K562 (cell line): ENCODE measurements at regions not wholly inside any gene's neighbourhood (a gene's known extent, or its start where the extent isn't known, plus 50 kb on each side); places are given as distances from the start of the nearest gene placed in this dataset.
A peak's percentile ranks its signal among the peaks of the same experiment; 100 is the strongest.

Experiments used
- ATAC-seq: fragments of 200-7000 bp; cut with Tn5 transposase; 3 replicates; pipeline ENCODE4 v1.9.1; 2020; ENCODE audit warnings: moderate library complexity
- BruUV-seq: library from RNA; stranded (reverse); fragments of 400-500 nt; replicated peaks from 2 replicates; lab custom pipeline; 2021; lab: Mats Ljungman, UMichigan
- CTCF ChIA-PET: fragments of 300-600 bp; formaldehyde crosslinking; extraction: SDS; loops from one replicate; lab custom pipeline; 2021; ENCODE audit warnings: low intra/inter-chr PET ratio; lab: Yijun Ruan, JAX
- POLR2A ChIA-PET: fragments of 300-600, 350-650 bp; sonication (Branson Sonifier 250); formaldehyde crosslinking; extraction: SDS; loops from one replicate; lab custom pipeline; 2021; ENCODE audit warnings: antibody characterized with exemption, inconsistent platforms; lab: Yijun Ruan, JAX
- DNase-seq, 4 experiments: peaks; one replicate each; pipeline versions ENCODE4 v3.0.0 to v3.0.0-alpha.2; 2011 to 2018; ENCODE audit warnings: low spot score in 3 of 4, mixed read lengths in 3 of 4; ENCODE audit errors: extremely low read depth in 1 of 4
- FAIRE-seq: peaks from 2 replicates; lab custom pipeline; 2011; peaks lifted over from hg19 to GRCh38; lab: Jason Lieb, UNC
- H2AFZ ChIP-seq: 2 replicates; pipeline ENCODE4 v1.6.0; 2011; ENCODE audit warnings: low read depth, low read length, control low read depth, inconsistent platforms
- H3K27ac ChIP-seq: fragments of 200-600 bp; 3 replicates; pipeline ENCODE4 v1.8.0; 2011; ENCODE audit warnings: low read depth, mild to moderate bottlenecking, control low read depth, inconsistent platforms, low read length, moderate library complexity, mixed read lengths; ENCODE audit errors: extremely low read depth
- H3K27me3 ChIP-seq, 2 experiments: fragments of 300-600 bp in 1 of 2; 2 replicates in 1 of 2; 3 replicates in 1 of 2; pipeline versions ENCODE4 v1.6.0 to v1.8.0; 2011; ENCODE audit warnings: inconsistent platforms in 2 of 2, low read length in 2 of 2, mild to moderate bottlenecking in 1 of 2, mixed read lengths in 1 of 2, moderate library complexity in 1 of 2; ENCODE audit not compliant: control insufficient read depth in 2 of 2, insufficient read depth in 2 of 2
- H3K36me3 ChIP-seq: fragments of 300-600 bp; 3 replicates; pipeline ENCODE4 v1.8.0; 2011; ENCODE audit warnings: mild to moderate bottlenecking, low read length, inconsistent platforms; ENCODE audit not compliant: control insufficient read depth, insufficient read depth
- H3K4me1 ChIP-seq, 2 experiments: fragments of 200-600 bp in 1 of 2; replicated peaks in 1 of 2; 2 replicates in 1 of 2; 3 replicates in 1 of 2; pipeline versions ENCODE4 v1.5.1 to v1.8.0; 2011; ENCODE audit warnings: inconsistent platforms in 2 of 2, low read length in 2 of 2, mild to moderate bottlenecking in 1 of 2, mixed read lengths in 1 of 2, moderate library complexity in 1 of 2; ENCODE audit not compliant: control insufficient read depth in 2 of 2, insufficient read depth in 2 of 2
- H3K4me2 ChIP-seq: 2 replicates; pipeline ENCODE4 v1.6.1; 2011; ENCODE audit warnings: low read length, control low read depth, inconsistent platforms, mixed read lengths; ENCODE audit not compliant: insufficient read depth
- H3K4me3 ChIP-seq: fragments of 200-600 bp; sonication (generic), shearing (Covaris generic); 2 replicates; pipeline ENCODE4 v1.5.1; 2016; ENCODE audit warnings: control low read depth, inconsistent platforms
- H3K79me2 ChIP-seq: fragments of 200-600 bp; 3 replicates; pipeline ENCODE4 v1.8.0; 2011; ENCODE audit warnings: low read length, inconsistent platforms; ENCODE audit not compliant: control insufficient read depth, insufficient read depth
- H3K9ac ChIP-seq, 2 experiments: 2 replicates each; pipeline versions ENCODE4 v1.6.0 to v1.6.1; 2011; ENCODE audit warnings: low read depth in 2 of 2, low read length in 2 of 2, control low read depth in 1 of 2, inconsistent platforms in 1 of 2, mild to moderate bottlenecking in 1 of 2, mixed read lengths in 1 of 2; ENCODE audit not compliant: insufficient read depth in 1 of 2
- H3K9me1 ChIP-seq: one replicate; pipeline ENCODE4 v1.6.0; 2011; ENCODE audit warnings: inconsistent platforms, mild to moderate bottlenecking, low read length, moderate library complexity; ENCODE audit not compliant: control insufficient read depth, insufficient read depth
- H3K9me3 ChIP-seq: replicated peaks from 2 replicates; pipeline ENCODE4 v1.5.1; 2011; ENCODE audit warnings: low read depth, low read length, inconsistent platforms; ENCODE audit not compliant: control insufficient read depth, insufficient read depth
- H4K20me1 ChIP-seq: replicated peaks from 2 replicates; pipeline ENCODE4 v1.6.1; 2011; ENCODE audit warnings: low read length, inconsistent platforms, mixed read lengths; ENCODE audit not compliant: control insufficient read depth, insufficient read depth
- HCFC1 ChIP-seq: IDR thresholded peaks from 2 replicates; pipeline ENCODE4 v1.6.1; 2012; ENCODE audit warnings: low read depth, low read length, improper control_type of control experiment
- PHF8 ChIP-seq: fragments of 200-600 bp; sonication (generic); IDR thresholded peaks from 2 replicates; pipeline ENCODE4 v1.6.1; 2012; ENCODE audit warnings: mixed run types, mild to moderate bottlenecking, inconsistent platforms, low read length, moderate library complexity, borderline replicate concordance
- RFX1 ChIP-seq: fragments of 450-650 bp; IDR thresholded peaks from 2 replicates; pipeline ENCODE4 v1.6.1; 2016; ENCODE audit warnings: mild to moderate bottlenecking, moderate library complexity
- ZKSCAN1 ChIP-seq: fragments of 150-350 bp; IDR thresholded peaks from 2 replicates; pipeline ENCODE4 v1.6.1; 2016; ENCODE audit warnings: low read depth, low read length
- ZNF3 ChIP-seq: fragments of 250-450 bp; sonication (Bioruptor Pico); IDR thresholded peaks from 2 replicates; pipeline ENCODE4 v1.5.0; 2021; ENCODE audit warnings: mild to moderate bottlenecking, moderate library complexity
- ZNF57 ChIP-seq: fragments of 450-650 bp; formaldehyde crosslinking; IDR thresholded peaks from 2 replicates; pipeline ENCODE4 v1.4.0; 2020; ENCODE audit warnings: mild to moderate bottlenecking, moderate library complexity
- ZNF707 ChIP-seq: fragments of 250-450 bp; sonication (Bioruptor Pico); conservative IDR thresholded peaks from 2 replicates; pipeline ENCODE4 v1.8.0; 2022; ENCODE audit warnings: inconsistent platforms, mild to moderate bottlenecking, moderate library complexity
- WGBS: fragments of 100-300 bp; shearing (Covaris generic); methylation state at CpG from one replicate; pipeline ENCODE4 v1.1.6; 2016; ENCODE audit warnings: low coverage, mixed read lengths; ENCODE audit not compliant: insufficient coverage; ENCODE audit errors: missing lambda C conversion rate; 5-methylcytosine and 5-hydroxymethylcytosine counted together
- in situ Hi-C: fragments of 300-500 bp; cut with MboI; formaldehyde crosslinking; loops from 4 replicates; pipeline ENCODE4 v1.15.0; 2018; ENCODE audit warnings: inconsistent platforms, mixed read lengths
- intact Hi-C: fragments of 100-400 bp; cut with micrococcal nuclease; formaldehyde crosslinking; loops from 2 replicates; pipeline ENCODE4 v1.14.2; 2022

DNA sequence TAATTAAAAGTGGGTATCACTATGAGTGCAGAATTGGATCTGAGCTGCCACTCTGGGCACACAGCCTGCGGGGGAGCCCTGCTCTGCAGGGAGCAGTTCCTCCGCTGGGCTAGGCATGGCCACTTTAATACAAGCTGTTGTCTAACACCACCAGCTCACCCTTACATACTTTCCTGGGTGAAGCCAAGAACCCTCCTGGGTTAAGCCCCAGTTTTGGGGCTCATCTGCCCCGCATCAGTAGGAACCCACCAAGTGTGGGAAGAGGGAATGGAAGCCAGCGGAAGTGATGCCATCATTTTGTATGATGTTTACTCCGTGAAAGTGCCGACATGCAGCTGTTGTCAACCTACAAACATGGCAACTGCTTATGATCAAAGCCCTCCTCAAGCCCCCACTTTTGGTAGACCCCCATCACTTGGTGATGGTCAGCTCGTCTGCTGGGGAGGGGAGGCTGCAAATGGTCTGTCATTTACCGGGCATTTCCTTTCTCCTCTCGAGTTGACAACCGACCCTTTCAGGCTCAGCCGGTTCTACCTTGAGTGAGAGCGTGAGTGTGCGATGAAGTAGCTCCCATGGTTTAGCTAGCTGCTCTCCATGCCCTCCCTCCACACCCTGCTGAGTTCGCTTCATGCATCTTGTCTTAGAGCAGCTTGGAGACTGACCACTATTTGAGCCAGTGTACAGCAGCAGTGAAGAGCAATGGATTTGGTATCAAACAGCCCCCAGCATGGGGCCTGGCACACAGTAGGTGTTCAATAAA is 95.3 kb upstream of the IER5L start:
- CTCF ChIA-PET = interaction anchor here (0.5 kb wide), 1 partner anchor 60 kb away, joined by 3 read pairs; no protein-coding TSS in a partner anchor
- Histone ChIP-seq H3K36me3 (no peaks in the 10 kb centered on the region), H3K27ac (no peak overlapping the region), H4K20me1 (peaks cover 3% of the 10 kb centered on the region; the same call in 1 of the 2 replicates), H3K4me2 (no peak overlapping the region), H3K4me1 (peaks cover 0 to 5% of the 10 kb centered on the region in 2 experiments; a peak in 4 of 5 replicates), H3K79me2 (no peaks in the 10 kb centered on the region), H3K27me3 (peaks cover 23 to 52% of the 10 kb centered on the region in 2 experiments; a peak in 4 of 5 replicates), H3K4me3 (no peak overlapping the region), H3K9me1 (no peaks in the 10 kb centered on the region), H3K9me3 (no peaks in the 10 kb centered on the region), H3K9ac (no peak overlapping the region), H2AFZ (no peak overlapping the region)
- in situ Hi-C loops (no loop called here), intact Hi-C loops (no loop called here)
- POLR2A ChIA-PET = interaction anchor here (0.6 to 0.9 kb wide), 3 partner anchors 9 to 235 kb away, joined by 3 read pairs; partner anchors contain the start of gene DOLPP1
- DNase-seq (no peak), ATAC-seq (no peak), FAIRE-seq (no peak)
- WGBS = 15% methylated on average over 14 of the region's 14 CpGs
- BruUV-seq = no TSS peak
- no peak for TF ChIP-seq ZNF3 (CRISPR knock-in tag)
- TF ChIP-seq HCFC1 = no peak
- no peak for TF ChIP-seq RFX1
- no peak for TF ChIP-seq ZNF707 (CRISPR knock-in tag)
- peak; percentile 81 for TF ChIP-seq ZKSCAN1
- TF ChIP-seq PHF8 = no peak
- no peak for TF ChIP-seq ZNF57 (CRISPR knock-in tag)
